OCI-LY7 (cell line): ENCODE measurements at regions not wholly inside any gene's neighbourhood (a gene's known extent, or its start where the extent isn't known, plus 50 kb on each side); places are given as distances from the start of the nearest gene placed in this dataset.

ENCODE experiments used
- BruUV-seq: library from RNA; stranded (reverse); fragments of 400-500 nt; replicated peaks from 2 replicates; lab custom pipeline; 2021; lab: Mats Ljungman, UMichigan
- CTCF ChIA-PET: fragments of 300-600 bp; sonication (Branson Sonifier 250); formaldehyde crosslinking; loops from one replicate; lab custom pipeline; 2022; ENCODE audit warnings: antibody characterized with exemption; ENCODE audit not compliant: unreplicated experiment; lab: Charles Lee
- POLR2A ChIA-PET: fragments of 300-600 bp; sonication (Branson Sonifier 250); formaldehyde crosslinking; loops from one replicate; lab custom pipeline; 2022; ENCODE audit warnings: antibody characterized with exemption; lab: Charles Lee
- DNase-seq: peaks from one replicate; pipeline ENCODE4 v3.0.0-alpha.2; 2015; ENCODE audit warnings: low spot score
- H2AFZ ChIP-seq: fragments of 200-600 bp; sonication (generic), shearing (Covaris generic); 2 replicates; pipeline ENCODE4 v1.6.1; 2014; ENCODE audit warnings: mild to moderate bottlenecking, antibody characterized with exemption, low read length, moderate library complexity
- H3K27ac ChIP-seq: fragments of 200-600 bp; sonication (generic); 2 replicates; pipeline ENCODE4 v1.5.1; 2014; ENCODE audit warnings: mixed run types, low read depth, mild to moderate bottlenecking, moderate library complexity, low read length, inconsistent platforms; ENCODE audit not compliant: poor library complexity, severe bottlenecking
- H3K36me3 ChIP-seq: fragments of 200-600 bp; sonication (generic); 2 replicates; pipeline ENCODE4 v1.6.1; 2014; ENCODE audit warnings: mild to moderate bottlenecking, antibody characterized with exemption, low read length, moderate library complexity, mixed read lengths; ENCODE audit not compliant: insufficient read depth
- H3K4me1 ChIP-seq: fragments of 200-600 bp; sonication (generic); 2 replicates; pipeline ENCODE4 v1.5.1; 2014; ENCODE audit warnings: mild to moderate bottlenecking, low read length; ENCODE audit not compliant: insufficient read depth, poor library complexity, severe bottlenecking
- H3K4me2 ChIP-seq: fragments of 200-600 bp; sonication (generic); 2 replicates; pipeline ENCODE4 v1.6.1; 2014; ENCODE audit warnings: mild to moderate bottlenecking, low read length
- H3K4me3 ChIP-seq: fragments of 200-600 bp; sonication (generic); 2 replicates; pipeline ENCODE4 v1.5.1; 2014; ENCODE audit warnings: mild to moderate bottlenecking, low read depth, low read length; ENCODE audit not compliant: poor library complexity, severe bottlenecking
- H3K79me2 ChIP-seq: fragments of 200-600 bp; sonication (generic); 2 replicates; pipeline ENCODE4 v1.6.1; 2016; ENCODE audit warnings: low read depth, mild to moderate bottlenecking, low read length, moderate library complexity, mixed read lengths; ENCODE audit not compliant: insufficient read depth
- H3K9me2 ChIP-seq: fragments of 200-600 bp; sonication (generic); 2 replicates; pipeline ENCODE4 v1.6.1; 2016; ENCODE audit warnings: mild to moderate bottlenecking, low read length, mixed read lengths; ENCODE audit not compliant: insufficient read depth
- H3K9me3 ChIP-seq: fragments of 200-600 bp; sonication (generic); 2 replicates; pipeline ENCODE4 v1.6.1; 2014; ENCODE audit warnings: mild to moderate bottlenecking, mixed run types, low read length, mixed read lengths
- H4K20me1 ChIP-seq: fragments of 200-600 bp; sonication (generic); 2 replicates; pipeline ENCODE4 v1.6.1; 2014; ENCODE audit warnings: mild to moderate bottlenecking, antibody characterized with exemption, low read length, moderate library complexity, mixed read lengths; ENCODE audit not compliant: insufficient read depth
- EZH2phosphoT487 ChIP-seq: fragments of 200-600 bp; sonication (generic); IDR thresholded peaks from 2 replicates; pipeline ENCODE4 v1.6.1; 2018; ENCODE audit warnings: low read depth, borderline replicate concordance, mild to moderate bottlenecking, mixed run types, antibody characterized with exemption, low read length, moderate library complexity, mixed read lengths
- intact Hi-C: fragments of 100-400 bp; cut with micrococcal nuclease; formaldehyde crosslinking; loops from one replicate; pipeline ENCODE4 v1.10.0; 2022; ENCODE audit not compliant: unreplicated experiment
- TF ChIP-seq, protein P1 (sequence below): fragments of 200-600 bp; sonication (generic); conservative IDR thresholded peaks from 2 replicates; pipeline ENCODE4 v1.5.1; 2014; ENCODE audit warnings: mild to moderate bottlenecking, antibody characterized with exemption, low read length, moderate library complexity, mixed read lengths

- Histone ChIP-seq H3K9me3 (no peaks in the 10 kb centered on the region), H2AFZ (no peak overlapping the region), H3K4me1 (peaks cover 45% of the 10 kb centered on the region), H3K79me2 (no peaks in the 10 kb centered on the region), H3K36me3 (no peaks in the 10 kb centered on the region), H3K4me3 (no peak overlapping the region), H3K4me2 (no peak overlapping the region), H3K9me2 (no peaks in the 10 kb centered on the region), H4K20me1 (no peaks in the 10 kb centered on the region), H3K27ac (no peak overlapping the region)
- ChIA-PET POLR2A (no interaction called here), CTCF (no interaction called here)
- no peak for DNase-seq
- no TSS peak for BruUV-seq
- no peak for TF ChIP-seq EZH2phosphoT487
- TF ChIP-seq, protein P1, sequence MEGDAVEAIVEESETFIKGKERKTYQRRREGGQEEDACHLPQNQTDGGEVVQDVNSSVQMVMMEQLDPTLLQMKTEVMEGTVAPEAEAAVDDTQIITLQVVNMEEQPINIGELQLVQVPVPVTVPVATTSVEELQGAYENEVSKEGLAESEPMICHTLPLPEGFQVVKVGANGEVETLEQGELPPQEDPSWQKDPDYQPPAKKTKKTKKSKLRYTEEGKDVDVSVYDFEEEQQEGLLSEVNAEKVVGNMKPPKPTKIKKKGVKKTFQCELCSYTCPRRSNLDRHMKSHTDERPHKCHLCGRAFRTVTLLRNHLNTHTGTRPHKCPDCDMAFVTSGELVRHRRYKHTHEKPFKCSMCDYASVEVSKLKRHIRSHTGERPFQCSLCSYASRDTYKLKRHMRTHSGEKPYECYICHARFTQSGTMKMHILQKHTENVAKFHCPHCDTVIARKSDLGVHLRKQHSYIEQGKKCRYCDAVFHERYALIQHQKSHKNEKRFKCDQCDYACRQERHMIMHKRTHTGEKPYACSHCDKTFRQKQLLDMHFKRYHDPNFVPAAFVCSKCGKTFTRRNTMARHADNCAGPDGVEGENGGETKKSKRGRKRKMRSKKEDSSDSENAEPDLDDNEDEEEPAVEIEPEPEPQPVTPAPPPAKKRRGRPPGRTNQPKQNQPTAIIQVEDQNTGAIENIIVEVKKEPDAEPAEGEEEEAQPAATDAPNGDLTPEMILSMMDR = no peak
- intact Hi-C loops = no loop called here
Observed at GRCh38 chr1:229110986-229111385, 159.9 kb upstream of the RAB4A start.

- no peaks in the 10 kb centered on the region for H3K79me2 ChIP-seq
Observed at GRCh38 chr1:229111703-229112319, 159.1 kb upstream of the RAB4A start.

More at GRCh38 chr1:229111703-229112319, 159.1 kb upstream of the RAB4A start:
- CTCF ChIA-PET = no interaction called here
- H3K36me3 ChIP-seq = no peaks in the 10 kb centered on the region
- H3K9me3 ChIP-seq = no peaks in the 10 kb centered on the region
- H3K27ac ChIP-seq = no peak overlapping the region
- H2AFZ ChIP-seq = no peak overlapping the region
- TF ChIP-seq, protein P1 = no peak
- TF ChIP-seq EZH2phosphoT487 = no peak
- no TSS peak for BruUV-seq
- H3K9me2 ChIP-seq = no peaks in the 10 kb centered on the region
- H3K4me3 ChIP-seq = no peak overlapping the region
- intact Hi-C loops = no loop called here
- no peaks in the 10 kb centered on the region for H4K20me1 ChIP-seq
- DNase-seq = no peak
- H3K4me1 ChIP-seq = peaks cover 41% of the 10 kb centered on the region
- no peak overlapping the region for H3K4me2 ChIP-seq
- POLR2A ChIA-PET = no interaction called here
